ENCODE measurements at regions not wholly inside any gene's neighbourhood (a gene's known extent, or its start where the extent isn't known, plus 50 kb on each side); places are given as distances from the start of the nearest gene placed in this dataset.

DNA sequence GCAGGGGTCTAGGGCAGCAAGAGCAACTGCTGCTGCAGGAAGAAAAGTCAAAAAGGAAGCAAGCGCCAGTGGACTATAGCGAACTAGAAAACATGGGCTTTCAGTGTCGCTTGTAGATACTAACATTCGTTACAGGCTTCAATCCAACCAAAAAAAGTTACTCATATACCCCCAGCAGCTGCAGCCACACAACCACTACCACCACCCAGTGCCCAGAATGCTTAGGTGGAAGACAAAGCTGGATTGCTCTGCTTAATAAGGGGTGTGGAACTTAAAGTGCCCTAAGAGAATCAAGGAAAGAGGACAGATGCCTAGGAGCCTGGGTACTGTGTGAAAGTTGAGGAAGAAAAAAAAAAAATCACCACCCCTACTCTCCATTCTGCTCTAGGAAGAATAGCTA, 203.6 kb downstream of the ELAVL2 start:
- TF ChIP-seq, protein P1, sequence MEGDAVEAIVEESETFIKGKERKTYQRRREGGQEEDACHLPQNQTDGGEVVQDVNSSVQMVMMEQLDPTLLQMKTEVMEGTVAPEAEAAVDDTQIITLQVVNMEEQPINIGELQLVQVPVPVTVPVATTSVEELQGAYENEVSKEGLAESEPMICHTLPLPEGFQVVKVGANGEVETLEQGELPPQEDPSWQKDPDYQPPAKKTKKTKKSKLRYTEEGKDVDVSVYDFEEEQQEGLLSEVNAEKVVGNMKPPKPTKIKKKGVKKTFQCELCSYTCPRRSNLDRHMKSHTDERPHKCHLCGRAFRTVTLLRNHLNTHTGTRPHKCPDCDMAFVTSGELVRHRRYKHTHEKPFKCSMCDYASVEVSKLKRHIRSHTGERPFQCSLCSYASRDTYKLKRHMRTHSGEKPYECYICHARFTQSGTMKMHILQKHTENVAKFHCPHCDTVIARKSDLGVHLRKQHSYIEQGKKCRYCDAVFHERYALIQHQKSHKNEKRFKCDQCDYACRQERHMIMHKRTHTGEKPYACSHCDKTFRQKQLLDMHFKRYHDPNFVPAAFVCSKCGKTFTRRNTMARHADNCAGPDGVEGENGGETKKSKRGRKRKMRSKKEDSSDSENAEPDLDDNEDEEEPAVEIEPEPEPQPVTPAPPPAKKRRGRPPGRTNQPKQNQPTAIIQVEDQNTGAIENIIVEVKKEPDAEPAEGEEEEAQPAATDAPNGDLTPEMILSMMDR (IDR thresholded peaks at IDR 0.05), result no peak
- no peaks in the 10 kb centered on the region for H3K4me1 ChIP-seq (ENCODE audit: control insufficient read depth in 1 of 2, low read depth in 2 of 2)
- ATAC-seq (ENCODE audit: insufficient number of reproducible peaks, low FRiP score, low read depth) (no peak), DNase-seq (ENCODE audit: low spot score) (no peak)
- H3K36me3 ChIP-seq, result no peaks in the 10 kb centered on the region
- H3K9me3 ChIP-seq, result no peaks in the 10 kb centered on the region
- no peak overlapping the region for H3K27ac ChIP-seq
- no peaks in the 10 kb centered on the region for H3K27me3 ChIP-seq (replicated peaks; ENCODE audit: insufficient read depth)
- H3K4me3 ChIP-seq, result no peak overlapping the region

DNA sequence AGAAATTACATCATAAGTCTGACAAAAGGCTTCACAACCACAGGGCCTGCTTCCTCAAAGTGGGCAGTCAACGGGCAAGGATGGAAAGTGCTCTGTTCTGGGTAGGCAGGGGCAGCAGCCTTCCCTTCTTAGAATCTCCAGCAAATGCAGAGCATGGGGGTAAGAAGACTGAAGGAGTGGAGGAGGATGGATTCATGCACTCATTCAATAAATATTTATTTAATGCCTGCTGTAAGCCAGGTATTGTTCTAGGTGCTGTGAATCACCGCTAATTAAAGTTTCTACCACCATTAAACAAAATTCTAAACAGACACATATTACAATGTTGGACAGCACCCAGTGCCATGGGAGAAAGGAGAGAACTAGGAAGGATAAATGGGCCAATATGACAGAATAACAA, 195.6 kb downstream of the ELAVL2 start:
- ATAC-seq (ENCODE audit: insufficient number of reproducible peaks, low FRiP score, low read depth), result no peak
- H3K9me3 ChIP-seq, result no peaks in the 10 kb centered on the region
- H3K27me3 ChIP-seq (replicated peaks; ENCODE audit: insufficient read depth), result no peaks in the 10 kb centered on the region
- no peak for DNase-seq (ENCODE audit: low spot score)
- H3K4me1 ChIP-seq (ENCODE audit: control insufficient read depth in 1 of 2, low read depth in 2 of 2), result no peaks in the 10 kb centered on the region
- no peak overlapping the region for H3K27ac ChIP-seq
- TF ChIP-seq, protein P1 (IDR thresholded peaks at IDR 0.05), result no peak
- no peak overlapping the region for H3K4me3 ChIP-seq
- H3K36me3 ChIP-seq, result no peaks in the 10 kb centered on the region

DNA sequence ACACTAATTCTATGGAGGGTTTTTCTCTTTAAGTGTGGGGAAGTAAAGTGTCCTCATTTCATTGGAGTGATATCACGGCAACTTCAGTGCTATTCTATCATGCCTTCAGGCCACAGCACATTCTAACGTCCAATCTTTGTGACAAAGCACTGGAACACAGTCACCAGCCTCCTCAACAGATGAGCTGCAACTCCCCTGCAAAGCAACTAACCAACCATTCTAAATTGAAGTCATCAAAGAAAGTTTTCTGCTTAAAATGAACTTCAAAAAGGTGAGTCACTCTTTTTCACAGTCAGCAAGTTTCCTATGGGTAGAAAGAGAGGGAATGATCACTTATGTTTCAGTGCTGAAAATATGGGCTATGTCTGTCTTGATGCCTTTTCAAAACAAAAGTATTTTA, 190.8 kb downstream of the ELAVL2 start:
- Histone ChIP-seq H3K9me3 (no peaks in the 10 kb centered on the region), H3K4me1 (ENCODE audit: control insufficient read depth in 1 of 2, low read depth in 2 of 2) (no peaks in the 10 kb centered on the region), H3K4me3 (no peak overlapping the region), H3K27ac (no peak overlapping the region), H3K27me3 (replicated peaks; ENCODE audit: insufficient read depth) (no peaks in the 10 kb centered on the region), H3K36me3 (no peaks in the 10 kb centered on the region)
- ATAC-seq (ENCODE audit: insufficient number of reproducible peaks, low FRiP score, low read depth) (no peak), DNase-seq (ENCODE audit: low spot score) (no peak)
- TF ChIP-seq, protein P1 (IDR thresholded peaks at IDR 0.05), result no peak

DNA sequence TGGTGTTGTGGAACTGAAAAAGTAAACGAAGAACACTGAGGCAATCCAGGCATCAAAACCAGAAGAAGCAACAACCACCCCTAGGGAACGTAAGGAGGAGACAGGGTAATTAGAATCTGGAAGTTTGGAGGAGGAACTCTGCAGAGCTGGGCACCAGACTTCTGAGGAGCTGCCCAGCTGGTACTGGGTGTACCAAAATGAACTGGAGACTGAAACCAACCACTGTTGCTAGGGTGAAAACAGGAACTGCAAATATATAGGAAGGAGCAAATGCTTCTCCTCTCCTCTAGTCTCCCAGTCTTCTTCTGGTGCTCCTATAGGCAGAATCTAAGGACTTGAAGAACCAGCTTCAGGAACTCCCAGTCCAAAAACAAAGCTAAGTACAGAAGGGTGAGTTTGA, 189.8 kb downstream of the ELAVL2 start:
- H3K4me3 ChIP-seq, result no peak overlapping the region
- no peak overlapping the region for H3K27ac ChIP-seq
- DNase-seq (ENCODE audit: low spot score) (no peak), ATAC-seq (ENCODE audit: insufficient number of reproducible peaks, low FRiP score, low read depth) (no peak)
- TF ChIP-seq, protein P1 (IDR thresholded peaks at IDR 0.05), result no peak
- no peaks in the 10 kb centered on the region for H3K36me3 ChIP-seq
- H3K27me3 ChIP-seq (replicated peaks; ENCODE audit: insufficient read depth), result no peaks in the 10 kb centered on the region
- no peaks in the 10 kb centered on the region for H3K4me1 ChIP-seq (ENCODE audit: control insufficient read depth in 1 of 2, low read depth in 2 of 2)
- no peaks in the 10 kb centered on the region for H3K9me3 ChIP-seq

DNA sequence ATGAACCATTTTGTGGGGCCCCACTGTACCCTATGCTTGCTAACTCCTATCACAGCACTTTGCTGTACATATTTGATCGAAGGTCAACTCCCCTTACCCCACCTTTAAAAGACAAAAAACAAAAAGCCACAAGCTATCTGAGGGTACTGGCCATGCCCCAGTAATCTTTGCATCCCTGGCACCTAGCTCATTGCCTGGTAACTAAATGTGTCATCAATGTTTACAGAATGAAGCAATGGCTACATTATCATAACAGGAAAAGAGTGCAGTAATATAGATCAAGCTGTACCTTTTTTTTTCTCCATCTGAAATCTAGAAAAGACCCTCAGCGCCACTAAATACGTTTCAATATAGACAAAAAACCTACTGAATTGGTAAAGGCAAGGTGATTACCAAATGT, 188.0 kb downstream of the ELAVL2 start:
- Histone ChIP-seq H3K27me3 (replicated peaks; ENCODE audit: insufficient read depth) (no peaks in the 10 kb centered on the region), H3K9me3 (no peaks in the 10 kb centered on the region), H3K27ac (no peak overlapping the region), H3K4me3 (no peak overlapping the region), H3K36me3 (no peaks in the 10 kb centered on the region), H3K4me1 (ENCODE audit: control insufficient read depth in 1 of 2, low read depth in 2 of 2) (no peaks in the 10 kb centered on the region)
- ATAC-seq (ENCODE audit: insufficient number of reproducible peaks, low FRiP score, low read depth) (no peak), DNase-seq (ENCODE audit: low spot score) (no peak)
- TF ChIP-seq, protein P1 (IDR thresholded peaks at IDR 0.05), result no peak

Data from thoracic aorta (tissue), 2 donors.